MM.1S (cell line): ENCODE measurements at regions not wholly inside any gene's neighbourhood (a gene's known extent, or its start where the extent isn't known, plus 50 kb on each side); places are given as distances from the start of the nearest gene placed in this dataset.
"Not testable (repeated sequence)": the region's sequence is repeated elsewhere in the genome, so short reads cannot be mapped to it uniquely, and the experiment has no call there.

Experiments used
- DNase-seq: peaks from one replicate; pipeline ENCODE4 v3.0.0-alpha.2; 2015
- H2AFZ ChIP-seq: fragments of 300-600 bp; sonication (generic); 2 replicates; pipeline ENCODE4 v1.6.0; 2016; ENCODE audit warnings: antibody characterized with exemption, low read length
- H3F3A ChIP-seq: fragments of 300-600 bp; sonication (generic); 2 replicates; pipeline ENCODE4 v1.6.1; 2016; ENCODE audit warnings: mild to moderate bottlenecking, antibody characterized with exemption, low read length, moderate library complexity, mixed read lengths; ENCODE audit not compliant: insufficient read depth
- H3K27ac ChIP-seq: fragments of 300-600 bp; sonication (generic); 2 replicates; pipeline ENCODE4 v1.5.1; 2016; ENCODE audit warnings: mild to moderate bottlenecking, low read length
- H3K27me3 ChIP-seq: fragments of 300-600 bp; sonication (generic); replicated peaks from 2 replicates; pipeline ENCODE4 v1.6.0; 2016; ENCODE audit warnings: low read length; ENCODE audit not compliant: insufficient read depth
- H3K36me3 ChIP-seq: fragments of 300-600 bp; sonication (generic); replicated peaks from 2 replicates; pipeline ENCODE4 v1.6.1; 2016; ENCODE audit warnings: mild to moderate bottlenecking, low read length, mixed read lengths; ENCODE audit not compliant: insufficient read depth
- H3K4me1 ChIP-seq: fragments of 300-600 bp; sonication (generic); 2 replicates; pipeline ENCODE4 v1.6.1; 2016; ENCODE audit warnings: low read length, mixed read lengths
- H3K4me2 ChIP-seq: fragments of 300-600 bp; sonication (generic); 2 replicates; pipeline ENCODE4 v1.6.0; 2016; ENCODE audit warnings: low read depth, low read length
- H3K4me3 ChIP-seq: fragments of 300-600 bp; sonication (generic); 2 replicates; pipeline ENCODE4 v1.5.1; 2016; ENCODE audit warnings: low read length, mixed read lengths
- H3K79me2 ChIP-seq: fragments of 300-600 bp; sonication (generic); 2 replicates; pipeline ENCODE4 v1.6.1; 2016; ENCODE audit warnings: mixed run types, low read length, mixed read lengths
- H3K9ac ChIP-seq: fragments of 300-600 bp; sonication (generic); 2 replicates; pipeline ENCODE4 v1.6.1; 2016; ENCODE audit warnings: low read length, mixed read lengths
- H3K9me2 ChIP-seq: fragments of 300-600 bp; sonication (generic); replicated peaks from 2 replicates; pipeline ENCODE4 v1.6.1; 2016; ENCODE audit warnings: mild to moderate bottlenecking, low read length, mixed read lengths; ENCODE audit not compliant: insufficient read depth
- H3K9me3 ChIP-seq: fragments of 300-600 bp; sonication (generic); replicated peaks from 2 replicates; pipeline ENCODE4 v1.6.1; 2016; ENCODE audit warnings: mild to moderate bottlenecking, low read length, mixed read lengths; ENCODE audit not compliant: insufficient read depth
- H4K20me1 ChIP-seq: fragments of 300-600 bp; sonication (generic); 2 replicates; pipeline ENCODE4 v1.6.1; 2016; ENCODE audit warnings: mild to moderate bottlenecking, low read length, moderate library complexity, mixed read lengths; ENCODE audit not compliant: insufficient read depth
- EZH2 ChIP-seq: fragments of 300-600 bp; sonication (generic); optimal IDR thresholded peaks from 2 replicates; pipeline ENCODE3; 2017; ENCODE audit warnings: low read depth, mild to moderate bottlenecking, antibody characterized with exemption, low read length, mixed read lengths
- EZH2phosphoT487 ChIP-seq: fragments of 300-600 bp; sonication (generic); IDR thresholded peaks from 2 replicates; pipeline ENCODE4 v1.6.1; 2018; ENCODE audit warnings: antibody characterized with exemption, low read length
- TF ChIP-seq, protein P1 (sequence below): fragments of 300-600 bp; sonication (generic); IDR thresholded peaks from 2 replicates; pipeline ENCODE4 v1.5.1; 2016; ENCODE audit warnings: antibody characterized with exemption, low read length, mixed read lengths

GRCh38 chr9:1539216-1539615 is 475.9 kb upstream of the SMARCA2 start:
- H3K4me3 ChIP-seq, result no peak overlapping the region
- H3K27me3 ChIP-seq, result no peaks in the 10 kb centered on the region
- H3K36me3 ChIP-seq, result no peaks in the 10 kb centered on the region
- no peaks in the 10 kb centered on the region; the same call in 1 of the 2 replicates for H3F3A ChIP-seq
- 0 out of 2 replicates have a peak, but pooled peaks cover 3% of the 10 kb centered on the region for H3K4me1 ChIP-seq
- no peaks in the 10 kb centered on the region for H4K20me1 ChIP-seq
- no peak overlapping the region for H3K4me2 ChIP-seq
- H3K79me2 ChIP-seq, result no peaks in the 10 kb centered on the region
- no peaks in the 10 kb centered on the region for H3K9me2 ChIP-seq
- TF ChIP-seq EZH2 (no peak), EZH2phosphoT487 (no peak)
- TF ChIP-seq, protein P1, sequence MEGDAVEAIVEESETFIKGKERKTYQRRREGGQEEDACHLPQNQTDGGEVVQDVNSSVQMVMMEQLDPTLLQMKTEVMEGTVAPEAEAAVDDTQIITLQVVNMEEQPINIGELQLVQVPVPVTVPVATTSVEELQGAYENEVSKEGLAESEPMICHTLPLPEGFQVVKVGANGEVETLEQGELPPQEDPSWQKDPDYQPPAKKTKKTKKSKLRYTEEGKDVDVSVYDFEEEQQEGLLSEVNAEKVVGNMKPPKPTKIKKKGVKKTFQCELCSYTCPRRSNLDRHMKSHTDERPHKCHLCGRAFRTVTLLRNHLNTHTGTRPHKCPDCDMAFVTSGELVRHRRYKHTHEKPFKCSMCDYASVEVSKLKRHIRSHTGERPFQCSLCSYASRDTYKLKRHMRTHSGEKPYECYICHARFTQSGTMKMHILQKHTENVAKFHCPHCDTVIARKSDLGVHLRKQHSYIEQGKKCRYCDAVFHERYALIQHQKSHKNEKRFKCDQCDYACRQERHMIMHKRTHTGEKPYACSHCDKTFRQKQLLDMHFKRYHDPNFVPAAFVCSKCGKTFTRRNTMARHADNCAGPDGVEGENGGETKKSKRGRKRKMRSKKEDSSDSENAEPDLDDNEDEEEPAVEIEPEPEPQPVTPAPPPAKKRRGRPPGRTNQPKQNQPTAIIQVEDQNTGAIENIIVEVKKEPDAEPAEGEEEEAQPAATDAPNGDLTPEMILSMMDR, result no peak
- no peak for DNase-seq
- no peak overlapping the region for H3K9ac ChIP-seq
- no peaks in the 10 kb centered on the region for H3K9me3 ChIP-seq
- H3K27ac ChIP-seq, result no peak overlapping the region
- no peak overlapping the region for H2AFZ ChIP-seq

GRCh38 chr9:1550636-1551035 is 464.5 kb upstream of the SMARCA2 start:
- no peaks in the 10 kb centered on the region for H3K9me2 ChIP-seq
- H4K20me1 ChIP-seq, result no peaks in the 10 kb centered on the region
- TF ChIP-seq EZH2, result no peak
- TF ChIP-seq EZH2phosphoT487, result no peak
- TF ChIP-seq, protein P1, result no peak
- no peaks in the 10 kb centered on the region for H3K9me3 ChIP-seq
- no peak overlapping the region for H2AFZ ChIP-seq
- H3K27me3 ChIP-seq, result no peaks in the 10 kb centered on the region
- no peaks in the 10 kb centered on the region for H3F3A ChIP-seq
- H3K36me3 ChIP-seq, result no peaks in the 10 kb centered on the region
- H3K4me1 ChIP-seq, result no peaks in the 10 kb centered on the region
- no peak overlapping the region for H3K9ac ChIP-seq
- DNase-seq, result no peak
- H3K27ac ChIP-seq, result no peak overlapping the region
- H3K79me2 ChIP-seq, result no peaks in the 10 kb centered on the region
- no peak overlapping the region for H3K4me3 ChIP-seq
- H3K4me2 ChIP-seq, result no peak overlapping the region

DNA sequence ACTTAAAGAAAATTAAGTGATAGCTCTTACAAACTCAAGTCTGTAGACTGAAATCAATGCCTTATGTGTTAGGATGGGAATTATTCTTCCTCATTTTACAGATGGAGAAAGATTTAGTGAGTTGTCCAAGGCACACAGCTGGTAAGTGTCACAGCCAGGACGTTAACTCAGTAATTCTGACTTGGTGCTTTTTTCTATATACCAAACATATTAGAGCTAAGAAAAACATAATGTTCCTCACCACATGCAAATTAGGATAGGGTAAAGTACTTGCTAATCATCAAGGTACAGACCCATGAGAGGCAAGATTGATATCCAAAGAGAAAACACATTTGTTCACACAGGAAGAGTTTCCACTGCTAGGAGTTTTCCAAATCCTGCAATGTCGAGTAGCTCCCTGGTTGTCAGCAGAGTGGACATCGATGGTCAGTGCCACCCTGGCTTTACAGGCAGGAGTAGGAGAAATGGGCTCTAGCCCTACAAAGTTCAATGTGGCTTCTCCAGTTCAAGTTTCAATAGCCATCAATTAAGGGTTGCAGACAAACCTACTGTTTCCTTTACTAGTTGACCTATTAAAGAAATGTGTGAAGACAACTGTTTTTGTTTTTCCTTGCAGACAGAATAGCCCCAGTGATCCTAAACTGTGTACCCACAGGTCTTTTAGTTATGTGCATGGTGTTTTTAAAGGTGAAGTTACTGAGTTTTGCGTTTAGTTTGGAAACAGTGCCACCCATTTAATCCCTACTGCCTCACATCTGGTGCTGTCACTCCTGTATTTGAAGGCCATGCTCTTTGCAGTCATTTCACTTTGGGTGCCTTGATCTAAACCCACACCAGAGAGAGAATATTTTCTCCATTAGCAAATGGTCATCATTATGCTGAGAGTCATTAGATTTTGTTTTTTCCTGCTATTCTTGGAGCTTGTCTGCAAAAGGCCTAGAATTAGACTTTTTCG is 460.8 kb upstream of the SMARCA2 start:
- Histone ChIP-seq H3K4me3 (no peak overlapping the region), H3K4me2 (no peak overlapping the region), H3K9me2 (no peaks in the 10 kb centered on the region), H3K9ac (no peak overlapping the region), H3K79me2 (no peaks in the 10 kb centered on the region), H3K36me3 (no peaks in the 10 kb centered on the region), H3K27ac (no peak overlapping the region), H3K4me1 (no peaks in the 10 kb centered on the region), H3F3A (no peaks in the 10 kb centered on the region), H3K9me3 (no peaks in the 10 kb centered on the region), H2AFZ (no peak overlapping the region), H3K27me3 (no peaks in the 10 kb centered on the region), H4K20me1 (no peaks in the 10 kb centered on the region)
- TF ChIP-seq EZH2phosphoT487, result no peak
- TF ChIP-seq, protein P1, result no peak
- TF ChIP-seq EZH2, result no peak
- DNase-seq, result no peak

GRCh38 chr9:1558666-1559065 is 456.5 kb upstream of the SMARCA2 start:
- not testable (repeated sequence) for H3K9me3 ChIP-seq, H3K79me2 ChIP-seq, H3F3A ChIP-seq, H3K27me3 ChIP-seq, H3K27ac ChIP-seq, H3K4me1 ChIP-seq, H3K4me3 ChIP-seq, H3K9me2 ChIP-seq, H3K36me3 ChIP-seq, H2AFZ ChIP-seq, H4K20me1 ChIP-seq, H3K9ac ChIP-seq, DNase-seq, H3K4me2 ChIP-seq
